Motor neuron (in vitro differentiated cells): ENCODE measurements at regions not wholly inside any gene's neighbourhood (a gene's known extent, or its start where the extent isn't known, plus 50 kb on each side); places are given as distances from the start of the nearest gene placed in this dataset.

Experiments used
- ATAC-seq, 8 experiments: fragments of 200-7000 bp; cut with Tn5 transposase; replicated peaks in 6 of 8; 2 replicates each; pipeline ENCODE4 v1.8.0; 2021; ENCODE audit warnings: mild to moderate bottlenecking in 8 of 8, moderate library complexity in 8 of 8
- H3K27ac ChIP-seq, 2 donors: fragments of 250-450 bp; sonication (Bioruptor Pico); 2 replicates each; pipeline ENCODE4 v1.9.0; 2021; ENCODE audit warnings: antibody characterized with exemption in 2 of 2, mild to moderate bottlenecking in 2 of 2, moderate library complexity in 1 of 2
- H3K4me1 ChIP-seq, 2 donors: fragments of 250-450 bp; sonication (Bioruptor Pico); replicated peaks in 1 of 2; 2 replicates each; pipeline ENCODE4 v1.6.1; 2021; ENCODE audit warnings: antibody characterized with exemption in 2 of 2, mild to moderate bottlenecking in 2 of 2, moderate library complexity in 1 of 2
- H3K4me3 ChIP-seq, 5 donors: fragments of 250-450 bp; sonication (Bioruptor Pico); 2 replicates each; pipeline ENCODE4 v1.9.0; 2021; ENCODE audit warnings: antibody characterized with exemption in 5 of 5, mild to moderate bottlenecking in 5 of 5, moderate library complexity in 4 of 5
- WGBS, 10 experiments: fragments of 450-650 bp; shearing (Covaris generic); methylation state at CpG; one replicate each; pipeline ENCODE4 v1.0.0; 2022; 5-methylcytosine and 5-hydroxymethylcytosine counted together
- in situ Hi-C, 9 experiments: fragments of 400-800 bp; cut with MboI; loops; one replicate each; pipeline ENCODE4 v1.15.0; 2021; ENCODE audit warnings: low sequenced_read_pairs in 9 of 9, low pct_unique_long_range_greater_than_20kb in 2 of 9; ENCODE audit not compliant: unreplicated experiment in 9 of 9

- H3K27ac ChIP-seq: no peak overlapping the region
- in situ Hi-C loops: no loop called here
- H3K4me3 ChIP-seq: no peak overlapping the region
- ATAC-seq: no peak
- H3K4me1 ChIP-seq: no peaks in the 10 kb centered on the region
- 80 to 100% (median 100%) methylated on average over 1 of the region's 1 CpG; no CpG with 5 or more reads in 3 of the 10 experiments for WGBS, 10 experiments
Measured at GRCh38 chr5:111585291-111585690, 73.0 kb upstream of the STARD4 start.

- Histone ChIP-seq H3K4me1 (no peaks in the 10 kb centered on the region), H3K27ac (no peak overlapping the region), H3K4me3 (no peak overlapping the region)
- in situ Hi-C loops: no loop called here
- peak in 2 of 8 experiments; percentile 5 to 47 for ATAC-seq
- 0 to 86% (median 57%) methylated on average over 1 of the region's 1 CpG; no CpG with 5 or more reads in 5 of the 10 experiments for WGBS, 10 experiments
Measured at GRCh38 chr5:111584651-111585050, 72.3 kb upstream of the STARD4 start.

- 0 to 100% (median 49%) methylated on average over 1 to 4 of the region's 4 CpGs; no CpG with 5 or more reads in 2 of the 10 experiments for WGBS, 10 experiments
- in situ Hi-C loops: no loop called here
- no peak overlapping the region for H3K4me3 ChIP-seq
- no peaks in the 10 kb centered on the region for H3K4me1 ChIP-seq
- H3K27ac ChIP-seq: no peak overlapping the region
- ATAC-seq: peak in 3 of 8 experiments; percentile 37 to 72 (median 65)
Measured at GRCh38 chr5:111583758-111584203, 71.4 kb upstream of the STARD4 start.

- Histone ChIP-seq H3K4me1 (no peaks in the 10 kb centered on the region), H3K27ac (no peak overlapping the region), H3K4me3 (no peak overlapping the region)
- WGBS, 10 experiments: 0 to 94% (median 59%) methylated on average over 2 to 4 of the region's 4 CpGs; no CpG with 5 or more reads in 1 of the 10 experiments
- peak in 3 of 8 experiments; percentile 50 to 76 (median 58) for ATAC-seq
- in situ Hi-C loops: no loop called here
Measured at GRCh38 chr5:111582993-111583601, 70.8 kb upstream of the STARD4 start.

GRCh38 chr5:111582451-111582850 is 70.1 kb upstream of the STARD4 start:
- ATAC-seq: no peak
- Histone ChIP-seq H3K4me1 (no peaks in the 10 kb centered on the region), H3K27ac (no peak overlapping the region), H3K4me3 (no peak overlapping the region)
- 63 to 100% (median 83%) methylated on average over 1 of the region's 1 CpG; no CpG with 5 or more reads in 2 of the 10 experiments for WGBS, 10 experiments
- in situ Hi-C loops: no loop called here

- H3K4me3 ChIP-seq: no peak overlapping the region
- in situ Hi-C loops: no loop called here
- ATAC-seq: no peak
- H3K4me1 ChIP-seq: no peaks in the 10 kb centered on the region
- H3K27ac ChIP-seq: no peak overlapping the region
Measured at GRCh38 chr5:111580956-111581355, 68.6 kb upstream of the STARD4 start.

- no peak overlapping the region for H3K27ac ChIP-seq
- WGBS, 10 experiments: 60 to 100% (median 83%) methylated on average over 1 to 2 of the region's 2 CpGs; no CpG with 5 or more reads in 5 of the 10 experiments
- ATAC-seq: no peak
- in situ Hi-C loops: no loop called here
- H3K4me3 ChIP-seq: no peak overlapping the region
- no peaks in the 10 kb centered on the region for H3K4me1 ChIP-seq
Measured at GRCh38 chr5:111574311-111574710, 62.0 kb upstream of the STARD4 start.

GRCh38 chr5:111572561-111572960 is 60.2 kb upstream of the STARD4 start:
- H3K27ac ChIP-seq: no peak overlapping the region
- H3K4me1 ChIP-seq: no peaks in the 10 kb centered on the region
- in situ Hi-C loops: no loop called here
- no peak overlapping the region for H3K4me3 ChIP-seq
- ATAC-seq: no peak
- WGBS, 10 experiments: 13 to 100% (median 78%) methylated on average over 1 to 5 of the region's 5 CpGs; no CpG with 5 or more reads in 1 of the 10 experiments

- in situ Hi-C loops: no loop called here
- Histone ChIP-seq H3K4me3 (no peak overlapping the region), H3K4me1 (no peaks in the 10 kb centered on the region), H3K27ac (no peak overlapping the region)
- peak in 3 of 8 experiments; percentile 88 to 97 (median 96) for ATAC-seq
- 26 to 100% (median 75%) methylated on average over 1 to 5 of the region's 6 CpGs; no CpG with 5 or more reads in 1 of the 10 experiments for whole genome bisulfite sequencing, 10 experiments
Measured at GRCh38 chr5:111563031-111563822, 50.9 kb upstream of the STARD4 start.

GRCh38 chr5:111562561-111562960 is 50.2 kb upstream of the STARD4 start:
- Histone ChIP-seq H3K4me1 (no peaks in the 10 kb centered on the region), H3K4me3 (no peak overlapping the region), H3K27ac (no peak overlapping the region)
- in situ Hi-C loops: no loop called here
- peak in 3 of 8 experiments; percentile 32 to 41 (median 41) for ATAC-seq
- WGBS, 10 experiments: 35 to 100% (median 73%) methylated on average over 1 to 3 of the region's 3 CpGs
